Mucosa of descending colon (tissue), 3 donors: ENCODE measurements at regions not wholly inside any gene's neighbourhood (a gene's known extent, or its start where the extent isn't known, plus 50 kb on each side); places are given as distances from the start of the nearest gene placed in this dataset.

Experiments
- ATAC-seq: fragments of 200-7000 bp; cut with Tn5 transposase; one replicate; pipeline ENCODE4 v1.9.1; 2020; ENCODE audit warnings: mild to moderate bottlenecking, moderate library complexity
- DNase-seq, 3 donors: peaks; one replicate each; pipeline ENCODE4 v3.0.0-alpha.2; 2020
- H3K36me3 ChIP-seq: fragments of 200-600 bp; one replicate; pipeline ENCODE4 v1.8.0; 2021; ENCODE audit warnings: low read depth, mild to moderate bottlenecking
- H3K4me1 ChIP-seq: fragments of 200-600 bp; one replicate; pipeline ENCODE4 v1.8.0; 2021; ENCODE audit warnings: low read depth, mild to moderate bottlenecking
- H3K4me3 ChIP-seq: fragments of 200-600 bp; one replicate; pipeline ENCODE4 v1.8.0; 2021; ENCODE audit warnings: mild to moderate bottlenecking
- H3K9me3 ChIP-seq: fragments of 200-600 bp; one replicate; pipeline ENCODE4 v1.8.0; 2021; ENCODE audit warnings: mild to moderate bottlenecking
- CTCF ChIP-seq: fragments of 200-600 bp; IDR thresholded peaks from one replicate; pipeline ENCODE4 v1.8.0; 2022; ENCODE audit warnings: antibody characterized with exemption, mild to moderate bottlenecking
- intact Hi-C, 2 donors: fragments of 100-400 bp; cut with DNase I in 1 of 2; cut with micrococcal nuclease in 1 of 2; formaldehyde crosslinking; loops; one replicate each; pipeline versions ENCODE4 v1.11.0 to v1.11.1; 2022; cut with DNase I, micrococcal nuclease
- donor health status: DM: no; HTN: no; CAD: no; lungs with moderate emphysema.
- donor health status: DM: no; HTN: no; CAD: no.
- donor health status: DM: no; HTN: yes; CAD: no.

- intact Hi-C loops, result no loop called here
- ATAC-seq, result no peak
These were observed 279.6 kb downstream of the PDGFC start for GRCh38 chr4:156692016-156692415.

GRCh38 chr4:156690572-156690971, 281.0 kb downstream of the PDGFC start:
- TF ChIP-seq CTCF, result no peak
- no peaks in the 10 kb centered on the region for H3K9me3 ChIP-seq
- H3K36me3 ChIP-seq, result no peaks in the 10 kb centered on the region
- DNase-seq (no peak), ATAC-seq (no peak)
- intact Hi-C loops, result no loop called here
- H3K4me1 ChIP-seq, result no peaks in the 10 kb centered on the region
- no peak overlapping the region for H3K4me3 ChIP-seq

More at GRCh38 chr4:156692016-156692415, 279.6 kb downstream of the PDGFC start:
- no peak overlapping the region for H3K4me3 ChIP-seq
- no peak for TF ChIP-seq CTCF
- no peaks in the 10 kb centered on the region for H3K4me1 ChIP-seq
- no peaks in the 10 kb centered on the region for H3K9me3 ChIP-seq
- H3K36me3 ChIP-seq, result no peaks in the 10 kb centered on the region
- DNase-seq, result no peak

- intact Hi-C loops, result no loop called here
- ATAC-seq, result no peak
These were observed 285.5 kb downstream of the PDGFC start for GRCh38 chr4:156686120-156686519.

GRCh38 chr4:156685308-156685707, 286.3 kb downstream of the PDGFC start:
- no peak for DNase-seq
- no peaks in the 10 kb centered on the region for H3K9me3 ChIP-seq
- intact Hi-C loops, result no loop called here
- no peaks in the 10 kb centered on the region for H3K4me1 ChIP-seq
- no peak for ATAC-seq
- no peaks in the 10 kb centered on the region for H3K36me3 ChIP-seq
- no peak for TF ChIP-seq CTCF
- no peak overlapping the region for H3K4me3 ChIP-seq

More at GRCh38 chr4:156686120-156686519, 285.5 kb downstream of the PDGFC start:
- H3K4me1 ChIP-seq, result no peaks in the 10 kb centered on the region
- TF ChIP-seq CTCF, result no peak
- H3K36me3 ChIP-seq, result no peaks in the 10 kb centered on the region
- no peak for DNase-seq
- no peaks in the 10 kb centered on the region for H3K9me3 ChIP-seq
- H3K4me3 ChIP-seq, result no peak overlapping the region

- Histone ChIP-seq H3K9me3 (no peaks in the 10 kb centered on the region), H3K4me1 (no peaks in the 10 kb centered on the region), H3K36me3 (no peaks in the 10 kb centered on the region), H3K4me3 (no peak overlapping the region)
- ATAC-seq (no peak), DNase-seq (no peak)
- intact Hi-C loops, result no loop called here
- no peak for TF ChIP-seq CTCF
These were observed 293.9 kb downstream of the PDGFC start for GRCh38 chr4:156677656-156678055.

- no peak for TF ChIP-seq CTCF
- Histone ChIP-seq H3K36me3 (no peaks in the 10 kb centered on the region), H3K4me3 (no peak overlapping the region), H3K4me1 (no peaks in the 10 kb centered on the region), H3K9me3 (no peaks in the 10 kb centered on the region)
- ATAC-seq (peak; percentile 86), DNase-seq (peak in 2 of 3 donors; percentile 29 to 81)
- intact Hi-C loops, result no loop called here
These were observed 294.5 kb downstream of the PDGFC start for GRCh38 chr4:156677131-156677531.
